AG04449 (cell line): ENCODE measurements at regions not wholly inside any gene's neighbourhood (a gene's known extent, or its start where the extent isn't known, plus 50 kb on each side); places are given as distances from the start of the nearest gene placed in this dataset.

Experiments
- CTCF ChIA-PET: fragments of 350-600 bp; formaldehyde crosslinking; extraction: SDS; loops from one replicate; lab custom pipeline; 2021; ENCODE audit warnings: antibody characterized with exemption; lab: Yijun Ruan, JAX
- POLR2A ChIA-PET: fragments of 400-600, 350-600 bp; formaldehyde crosslinking; extraction: SDS; loops from one replicate; lab custom pipeline; 2020; ENCODE audit warnings: antibody characterized with exemption, inconsistent platforms; lab: Yijun Ruan, JAX
- DNase-seq: peaks from one replicate; pipeline ENCODE4 v3.0.0-alpha.2; 2010; ENCODE audit warnings: low read depth, low spot score
- H3K4me3 ChIP-seq: 2 replicates; pipeline ENCODE4 v1.5.1; 2011; ENCODE audit warnings: low read depth, mild to moderate bottlenecking, control low read depth, low read length
- TF ChIP-seq, protein P1 (sequence below): IDR thresholded peaks from one replicate; pipeline ENCODE4 v1.5.1; 2011; ENCODE audit warnings: mild to moderate bottlenecking, moderate library complexity, low read length, control low read depth, inconsistent platforms; ENCODE audit not compliant: insufficient read depth; ENCODE audit errors: missing control alignments

DNA sequence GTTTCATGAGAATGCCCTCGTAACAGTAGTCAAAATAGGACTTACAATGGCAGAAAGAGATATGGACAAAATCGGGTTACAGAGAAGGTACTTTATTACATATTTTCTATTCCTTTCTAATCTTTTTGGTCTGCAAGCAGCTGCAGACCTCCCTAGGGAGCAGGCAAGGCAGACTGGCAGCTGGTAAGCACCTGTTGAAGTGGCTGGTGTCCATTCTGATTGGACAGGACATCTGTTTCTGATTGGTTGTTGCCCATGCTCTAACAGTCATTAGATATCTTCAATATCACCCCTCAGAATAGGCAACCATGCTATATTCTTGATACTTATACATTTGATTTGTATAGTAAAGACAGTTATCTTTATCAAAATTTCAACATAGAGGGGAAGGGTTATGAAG is 606.3 kb downstream of the KCNJ2 start:
- no peak for DNase-seq
- TF ChIP-seq, protein P1, sequence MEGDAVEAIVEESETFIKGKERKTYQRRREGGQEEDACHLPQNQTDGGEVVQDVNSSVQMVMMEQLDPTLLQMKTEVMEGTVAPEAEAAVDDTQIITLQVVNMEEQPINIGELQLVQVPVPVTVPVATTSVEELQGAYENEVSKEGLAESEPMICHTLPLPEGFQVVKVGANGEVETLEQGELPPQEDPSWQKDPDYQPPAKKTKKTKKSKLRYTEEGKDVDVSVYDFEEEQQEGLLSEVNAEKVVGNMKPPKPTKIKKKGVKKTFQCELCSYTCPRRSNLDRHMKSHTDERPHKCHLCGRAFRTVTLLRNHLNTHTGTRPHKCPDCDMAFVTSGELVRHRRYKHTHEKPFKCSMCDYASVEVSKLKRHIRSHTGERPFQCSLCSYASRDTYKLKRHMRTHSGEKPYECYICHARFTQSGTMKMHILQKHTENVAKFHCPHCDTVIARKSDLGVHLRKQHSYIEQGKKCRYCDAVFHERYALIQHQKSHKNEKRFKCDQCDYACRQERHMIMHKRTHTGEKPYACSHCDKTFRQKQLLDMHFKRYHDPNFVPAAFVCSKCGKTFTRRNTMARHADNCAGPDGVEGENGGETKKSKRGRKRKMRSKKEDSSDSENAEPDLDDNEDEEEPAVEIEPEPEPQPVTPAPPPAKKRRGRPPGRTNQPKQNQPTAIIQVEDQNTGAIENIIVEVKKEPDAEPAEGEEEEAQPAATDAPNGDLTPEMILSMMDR = no peak
- no peak overlapping the region for H3K4me3 ChIP-seq
- CTCF ChIA-PET = no interaction called here
- POLR2A ChIA-PET = no interaction called here

DNA sequence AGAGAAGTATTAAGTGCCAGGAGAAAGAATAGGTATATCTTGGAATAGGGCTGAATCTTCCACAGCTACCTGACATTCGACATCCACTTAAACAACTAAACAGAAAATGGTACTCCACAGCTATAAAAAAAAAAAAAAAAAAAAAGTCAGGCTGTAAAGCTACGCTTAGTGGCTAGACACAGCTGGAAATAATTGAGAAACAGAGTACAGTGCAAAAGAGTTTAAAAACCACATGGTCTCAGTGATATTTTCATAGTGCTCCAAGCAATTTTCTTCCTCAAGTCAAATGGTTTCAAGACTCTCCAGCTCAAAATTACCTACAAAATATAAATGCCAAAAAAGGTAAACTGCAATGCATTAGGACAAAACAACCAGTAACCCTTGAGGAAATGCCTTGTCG is 607.1 kb downstream of the KCNJ2 start:
- DNase-seq = no peak
- ChIA-PET POLR2A (no interaction called here), CTCF (no interaction called here)
- no peak overlapping the region for H3K4me3 ChIP-seq
- TF ChIP-seq, protein P1 = no peak

DNA sequence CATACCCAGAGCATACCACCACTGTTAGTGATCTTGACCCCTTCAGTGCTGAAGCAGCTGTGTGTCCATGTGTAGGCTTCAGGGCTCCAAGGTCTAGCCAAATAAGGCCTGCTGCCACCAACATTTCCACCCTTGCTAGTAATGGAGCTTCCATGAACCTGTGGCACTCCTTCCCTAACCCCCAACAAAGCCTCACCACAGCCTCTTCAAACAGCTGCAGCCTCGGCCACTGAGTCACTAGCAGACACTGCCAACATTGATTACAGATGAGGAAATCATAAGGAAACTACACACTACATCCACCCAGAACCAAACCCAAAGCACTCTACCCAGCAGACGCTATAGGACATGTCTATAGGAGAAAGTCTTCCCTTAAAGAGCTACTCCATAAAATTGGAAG is 610.7 kb downstream of the KCNJ2 start:
- DNase-seq = no peak
- CTCF ChIA-PET = interaction anchor here (1.2 kb wide), 1 partner anchor 13 kb away, joined by 6 read pairs; no protein-coding TSS in a partner anchor
- TF ChIP-seq, protein P1 = no peak
- no peak overlapping the region for H3K4me3 ChIP-seq
- POLR2A ChIA-PET = no interaction called here

DNA sequence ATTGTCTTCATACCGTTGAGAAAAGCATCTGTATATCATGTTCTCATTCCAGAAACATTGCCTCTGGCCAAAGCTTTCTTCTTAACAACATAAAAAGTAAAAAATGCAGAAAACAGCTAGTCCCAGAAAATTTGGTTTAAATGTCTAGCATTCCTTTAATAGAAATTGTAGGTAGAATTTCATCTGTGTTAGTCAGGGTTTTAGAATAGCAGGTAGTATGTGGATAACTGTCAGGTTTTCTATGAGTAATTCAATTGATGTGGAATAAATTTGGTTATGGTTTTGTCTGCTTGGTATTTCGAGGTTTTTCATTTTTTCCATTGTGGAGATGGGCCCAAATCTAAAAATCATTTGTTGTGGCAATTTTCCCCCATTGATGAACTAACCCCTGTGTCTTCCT is 616.7 kb downstream of the KCNJ2 start:
- no peak overlapping the region for H3K4me3 ChIP-seq
- CTCF ChIA-PET = no interaction called here
- POLR2A ChIA-PET = no interaction called here
- DNase-seq = no peak
- TF ChIP-seq, protein P1 = no peak

- H3K4me3 ChIP-seq = no peak overlapping the region
Measured at GRCh38 chr17:70787721-70788300, 618.5 kb downstream of the KCNJ2 start.

DNA sequence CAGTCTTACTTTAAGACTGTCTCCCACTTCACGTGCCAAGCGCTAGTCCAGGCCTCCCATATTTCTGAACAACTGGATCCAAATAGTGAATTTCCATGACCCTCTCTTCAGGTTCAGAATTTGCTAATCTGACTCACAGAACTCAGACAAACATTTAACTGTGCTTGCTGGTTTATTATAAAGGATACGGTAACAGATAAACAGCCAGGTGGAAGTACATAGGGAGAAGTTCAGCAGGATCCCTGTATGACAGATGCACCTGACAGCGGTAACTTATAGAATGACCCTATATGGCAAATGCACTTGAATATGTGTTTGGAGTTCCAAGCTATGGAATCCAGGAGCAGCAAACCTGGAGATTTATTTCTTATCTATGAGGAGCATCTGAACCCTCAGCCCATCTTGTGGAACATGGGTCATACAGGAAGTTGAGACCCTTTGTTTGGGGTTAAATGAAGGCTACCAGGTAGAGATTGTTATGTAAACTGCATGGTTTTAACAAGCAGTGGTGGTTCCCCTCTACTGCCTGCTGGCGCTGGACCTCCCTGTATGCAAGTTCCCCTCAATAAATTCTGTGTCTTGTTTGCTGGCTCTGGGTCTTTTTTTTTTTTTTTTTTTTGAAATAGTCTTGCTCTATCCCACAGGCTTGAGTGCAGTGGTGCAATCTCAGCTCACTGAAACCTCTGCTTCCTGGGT is 622.6 kb downstream of the KCNJ2 start:
- DNase-seq = no peak
- CTCF ChIA-PET = no interaction called here
- TF ChIP-seq, protein P1 = no peak
- POLR2A ChIA-PET = interaction anchor here (0.6 kb wide), 1 partner anchor 94 kb away, joined by 3 read pairs; no protein-coding TSS in a partner anchor
- no peak overlapping the region for H3K4me3 ChIP-seq

More at GRCh38 chr17:70787721-70788300, 618.5 kb downstream of the KCNJ2 start:
- no peak for DNase-seq
- TF ChIP-seq, protein P1 = no peak
- ChIA-PET CTCF (no interaction called here), POLR2A (no interaction called here)
